GM23338 (cell line): ENCODE measurements at regions not wholly inside any gene's neighbourhood (a gene's known extent, or its start where the extent isn't known, plus 50 kb on each side); places are given as distances from the start of the nearest gene placed in this dataset.
"Not testable (repeated sequence)": the region's sequence is repeated elsewhere in the genome, so short reads cannot be mapped to it uniquely, and the experiment has no call there.

Experiments used
- ATAC-seq: fragments of 200-7000 bp; cut with Tn5 transposase; 3 replicates; pipeline ENCODE4 v1.9.1; 2020
- DNase-seq: peaks from one replicate; pipeline ENCODE4 v3.0.0-alpha.2; 2015; ENCODE audit warnings: low spot score
- H2AFZ ChIP-seq: fragments of 200-600 bp; sonication (generic); 2 replicates; pipeline ENCODE4 v1.8.0; 2016; ENCODE audit warnings: antibody characterized with exemption, mild to moderate bottlenecking, moderate library complexity
- H3F3A ChIP-seq: fragments of 200-600 bp; sonication (generic); replicated peaks from 2 replicates; pipeline ENCODE4 v1.8.0; 2017; ENCODE audit warnings: antibody characterized with exemption, mixed run types, low read depth
- H3K27ac ChIP-seq: fragments of 200-600 bp; sonication (generic); 2 replicates; pipeline ENCODE4 v1.6.1; 2016; ENCODE audit warnings: low read depth
- H3K27me3 ChIP-seq: fragments of 200-600 bp; sonication (generic); 2 replicates; pipeline ENCODE4 v1.8.0; 2016; ENCODE audit warnings: mild to moderate bottlenecking, mixed run types, moderate library complexity; ENCODE audit not compliant: insufficient read depth
- H3K36me3 ChIP-seq: fragments of 200-600 bp; sonication (generic); 2 replicates; pipeline ENCODE4 v1.8.0; 2016; ENCODE audit warnings: mild to moderate bottlenecking; ENCODE audit not compliant: insufficient read depth
- H3K4me1 ChIP-seq: fragments of 200-600 bp; sonication (generic); 2 replicates; pipeline ENCODE4 v1.8.0; 2016; ENCODE audit warnings: mild to moderate bottlenecking, moderate library complexity; ENCODE audit not compliant: insufficient read depth
- H3K4me2 ChIP-seq: fragments of 200-600 bp; sonication (generic); 2 replicates; pipeline ENCODE4 v1.7.1; 2017; ENCODE audit warnings: mixed run types
- H3K4me3 ChIP-seq: fragments of 200-600 bp; sonication (generic); 2 replicates; pipeline ENCODE4 v1.6.1; 2016; ENCODE audit warnings: mixed run types
- H3K79me2 ChIP-seq: fragments of 200-600 bp; sonication (generic); replicated peaks from 2 replicates; pipeline ENCODE4 v1.8.0; 2017; ENCODE audit warnings: mild to moderate bottlenecking; ENCODE audit not compliant: insufficient read depth
- H3K9me2 ChIP-seq: fragments of 200-600 bp; sonication (generic); 2 replicates; pipeline ENCODE4 v1.8.0; 2017; ENCODE audit not compliant: insufficient read depth
- H4K20me1 ChIP-seq: fragments of 200-600 bp; sonication (generic); replicated peaks from 2 replicates; pipeline ENCODE4 v1.8.0; 2017; ENCODE audit warnings: mild to moderate bottlenecking; ENCODE audit not compliant: insufficient read depth
- H3K27ac Mint-ChIP-seq: 2 replicates; pipeline ENCODE4 v1.8.0; 2020; ENCODE audit warnings: inconsistent platforms, mild to moderate bottlenecking, moderate library complexity, mixed read lengths
- H3K27me3 Mint-ChIP-seq: 3 replicates; pipeline ENCODE4 v1.8.0; 2022; ENCODE audit warnings: low read depth, mild to moderate bottlenecking, moderate library complexity, mixed read lengths, inconsistent platforms; ENCODE audit not compliant: insufficient read depth, poor library complexity
- H3K36me3 Mint-ChIP-seq: 3 replicates; pipeline ENCODE4 v1.8.0; 2021; ENCODE audit warnings: low read depth, mild to moderate bottlenecking, inconsistent platforms, moderate library complexity, mixed read lengths
- H3K4me1 Mint-ChIP-seq: 3 replicates; pipeline ENCODE4 v1.8.0; 2020; ENCODE audit warnings: mild to moderate bottlenecking, inconsistent platforms, mixed read lengths
- H3K4me3 Mint-ChIP-seq: 3 replicates; pipeline ENCODE4 v1.8.0; 2021; ENCODE audit warnings: moderate library complexity, mild to moderate bottlenecking, inconsistent platforms, mixed read lengths
- H3K9me3 Mint-ChIP-seq: 3 replicates; pipeline ENCODE4 v1.8.0; 2020; ENCODE audit warnings: moderate library complexity, mild to moderate bottlenecking, inconsistent platforms, mixed read lengths
- CTCF ChIP-seq, 2 experiments: fragments of 200-600 bp in 1 of 2; sonication (generic) in 1 of 2; conservative IDR thresholded peaks; 2 replicates each; pipeline versions ENCODE4 v1.5.1 to v1.6.1; 2016 to 2017; ENCODE audit warnings: antibody characterized with exemption in 2 of 2, low read depth in 2 of 2, mild to moderate bottlenecking in 2 of 2, moderate library complexity in 1 of 2
- ETS1 ChIP-seq: IDR thresholded peaks from 2 replicates; pipeline ENCODE4 v1.6.1; 2016; ENCODE audit warnings: antibody characterized with exemption
- EZH2 ChIP-seq: fragments of 200-600 bp; sonication (generic); IDR thresholded peaks from one replicate; pipeline ENCODE4 v1.8.0; 2017; ENCODE audit warnings: antibody characterized with exemption, mild to moderate bottlenecking, low read depth; ENCODE audit not compliant: unreplicated experiment
- EZH2phosphoT487 ChIP-seq: fragments of 200-600 bp; sonication (generic); IDR thresholded peaks from one replicate; pipeline ENCODE4 v1.8.1; 2018; ENCODE audit warnings: antibody characterized with exemption; ENCODE audit not compliant: unreplicated experiment
- JUNB ChIP-seq: IDR thresholded peaks from one replicate; pipeline ENCODE4 v1.6.1; 2016; ENCODE audit warnings: antibody characterized with exemption; ENCODE audit not compliant: unreplicated experiment
- REST ChIP-seq: IDR thresholded peaks from one replicate; pipeline ENCODE4 v1.6.1; 2018; ENCODE audit warnings: antibody characterized with exemption; ENCODE audit not compliant: unreplicated experiment
- ZNF331 ChIP-seq: fragments of 250-450 bp; sonication (Bioruptor Pico); IDR thresholded peaks from 2 replicates; pipeline ENCODE4 v1.5.0; 2020; ENCODE audit warnings: low read depth, mild to moderate bottlenecking, moderate library complexity

GRCh38 chr11:37861671-37862070, 1263.6 kb upstream of the RAG2 start (continued):
- TF ChIP-seq REST (no peak), JUNB (no peak), EZH2phosphoT487 (no peak), ETS1 (no peak), ZNF331 (CRISPR knock-in tag) (no peak)

GRCh38 chr11:37858806-37859537, 1260.9 kb upstream of the RAG2 start:
- not testable (repeated sequence) for H3K4me2 ChIP-seq, H3K36me3 Mint-ChIP-seq, H3K27me3 ChIP-seq, H3K4me1 ChIP-seq, H3K36me3 ChIP-seq, H3K4me3 ChIP-seq, H3F3A ChIP-seq, DNase-seq, H3K27ac ChIP-seq, H4K20me1 ChIP-seq, ATAC-seq, H3K4me3 Mint-ChIP-seq, H3K79me2 ChIP-seq, H3K9me2 ChIP-seq, H3K27me3 Mint-ChIP-seq, H2AFZ ChIP-seq, H3K9me3 Mint-ChIP-seq
- Mint-ChIP-seq H3K4me1 (peaks cover 17% of the 10 kb centered on the region), H3K27ac (peak overlapping the region; percentile 2; the same call in 1 of the 2 replicates)

GRCh38 chr11:37858398-37858797, 1260.4 kb upstream of the RAG2 start:
- 0 out of 2 replicates have a peak, but pooled peaks cover 3% of the 10 kb centered on the region for H3K9me2 ChIP-seq
- Mint-ChIP-seq H3K4me1 (peaks cover 19% of the 10 kb centered on the region), H3K4me3 (no peak overlapping the region), H3K27me3 (no peaks in the 10 kb centered on the region), H3K27ac (no peak overlapping the region), H3K9me3 (peaks cover 3% of the 10 kb centered on the region; the same call in 1 of the 3 replicates), H3K36me3 (peaks cover 4% of the 10 kb centered on the region; the same call in 2 of the 3 replicates)
- ATAC-seq (no peak), DNase-seq (no peak)
- H3K79me2 ChIP-seq, result no peaks in the 10 kb centered on the region
- H4K20me1 ChIP-seq, result no peaks in the 10 kb centered on the region
- H3F3A ChIP-seq, result no peaks in the 10 kb centered on the region
- no peaks in the 10 kb centered on the region for H3K36me3 ChIP-seq
- no peak overlapping the region for H2AFZ ChIP-seq
- no peak overlapping the region for H3K4me2 ChIP-seq
- no peak overlapping the region for H3K27ac ChIP-seq
- no peaks in the 10 kb centered on the region for H3K4me1 ChIP-seq
- no peak for TF ChIP-seq EZH2
- TF ChIP-seq CTCF (conservative IDR thresholded peaks at IDR 0.05; ENCODE audit: low read depth in 2 of 2), result peak in 1 of 2 experiments; percentile 28; a peak in 1 of 4 replicates
- no peaks in the 10 kb centered on the region for H3K27me3 ChIP-seq
- no peak overlapping the region for H3K4me3 ChIP-seq
